Hypothalamus (tissue), 51 donors: ENCODE measurements at regions not wholly inside any gene's neighbourhood (a gene's known extent, or its start where the extent isn't known, plus 50 kb on each side); places are given as distances from the start of the nearest gene placed in this dataset.

Experiments
- DNase-seq, 51 donors: peaks; one replicate each; lab custom pipeline; 2025; lab: John Stamatoyannopoulos, UW

DNA sequence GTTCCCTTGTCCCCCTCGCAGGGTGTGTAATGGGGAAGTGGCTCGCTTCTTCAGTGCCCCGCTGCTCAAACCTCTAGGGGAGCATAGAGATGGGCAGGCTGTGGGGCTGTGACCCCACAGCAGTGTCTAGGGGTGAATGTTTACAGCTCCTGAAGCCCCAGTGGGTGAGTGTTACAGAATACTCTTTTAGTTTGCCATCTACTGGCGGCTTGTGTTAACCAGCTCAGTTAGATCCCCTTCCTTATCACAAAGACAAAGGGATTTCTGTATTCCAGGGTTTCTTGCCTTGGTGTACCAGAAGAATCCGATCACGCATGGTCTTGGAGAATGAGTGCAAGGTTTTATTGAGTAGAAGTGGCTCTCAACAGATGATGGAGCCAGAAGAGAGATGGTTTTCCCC, 108.1 kb upstream of the IQCM start:
- no peak for DNase-seq

GRCh38 chr4:149927514-149927913, 111.9 kb upstream of the IQCM start:
- no peak for DNase-seq

GRCh38 chr4:149928507-149928906, 112.9 kb upstream of the IQCM start:
- DNase-seq = no peak

DNA sequence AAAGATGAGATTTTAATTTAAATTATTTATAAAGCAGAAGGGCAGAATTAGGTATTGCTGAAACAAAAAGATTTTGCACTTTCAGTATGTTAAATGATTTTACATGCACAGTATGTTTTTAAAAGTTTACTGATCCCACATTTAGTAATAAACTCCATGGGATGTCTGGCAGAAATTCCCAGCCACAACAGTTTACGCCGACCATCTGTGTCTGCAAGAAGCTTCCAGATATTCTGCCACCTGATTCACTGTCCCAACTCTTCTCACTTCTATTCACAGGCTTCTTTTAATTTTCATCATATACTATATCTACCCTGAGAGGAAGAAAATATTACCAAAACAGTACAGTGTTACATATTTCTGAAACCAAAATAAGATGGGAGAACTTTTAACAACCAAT, 115.8 kb upstream of the IQCM start:
- DNase-seq = no peak

GRCh38 chr4:149932188-149932587, 116.5 kb upstream of the IQCM start:
- no peak for DNase-seq

- no peak for DNase-seq
Observed at GRCh38 chr4:149933120-149933519, 117.5 kb upstream of the IQCM start.

DNA sequence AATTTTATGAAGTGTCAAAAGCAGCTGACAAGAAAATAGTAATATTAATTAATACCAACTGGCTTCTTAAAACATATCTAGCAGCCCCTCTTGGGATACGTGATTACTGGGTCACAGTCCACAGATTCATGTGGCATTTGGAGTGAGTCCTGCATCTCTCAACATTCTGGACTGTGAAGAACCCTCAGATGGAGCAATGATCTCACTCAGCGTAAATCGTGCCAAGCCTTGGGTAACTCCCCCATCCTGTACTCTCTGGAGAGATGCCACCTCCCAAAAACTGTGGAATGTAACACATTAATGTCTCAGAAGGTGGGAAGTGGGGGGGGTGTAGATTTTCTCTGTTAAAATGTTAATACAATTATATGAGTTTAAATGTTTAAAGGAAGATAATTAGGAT, 118.2 kb upstream of the IQCM start:
- DNase-seq = no peak

- no peak for DNase-seq
Observed at GRCh38 chr4:149949381-149949780, 128.9 kb upstream of the DCLK2 start.

GRCh38 chr4:149951152-149951900, 126.9 kb upstream of the DCLK2 start:
- no peak for DNase-seq

- no peak for DNase-seq
Observed at GRCh38 chr4:149952101-149952500, 126.1 kb upstream of the DCLK2 start.

- no peak for DNase-seq
Observed at GRCh38 chr4:149952716-149953115, 125.5 kb upstream of the DCLK2 start.

GRCh38 chr4:149955780-149956390, 122.4 kb upstream of the DCLK2 start:
- no peak for DNase-seq

DNA sequence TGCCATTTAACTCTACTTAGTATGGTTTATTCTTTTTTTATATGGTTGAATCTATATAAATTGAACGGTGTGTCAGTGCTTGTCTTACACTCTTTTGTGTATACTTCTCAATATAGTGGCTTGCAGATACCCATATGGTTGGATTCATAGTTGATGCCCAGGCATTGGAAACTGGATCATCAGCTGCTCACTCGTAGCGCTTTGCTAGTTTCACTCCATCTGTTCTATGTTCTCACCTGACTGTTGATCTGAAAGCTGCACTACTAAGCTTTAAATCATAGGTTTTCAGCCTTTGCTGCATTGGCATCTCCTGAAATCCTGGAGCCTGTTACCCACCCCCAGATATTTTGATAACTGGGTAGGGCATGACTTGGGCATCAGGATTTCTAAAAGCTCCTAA, 121.6 kb upstream of the DCLK2 start:
- DNase-seq = no peak

DNA sequence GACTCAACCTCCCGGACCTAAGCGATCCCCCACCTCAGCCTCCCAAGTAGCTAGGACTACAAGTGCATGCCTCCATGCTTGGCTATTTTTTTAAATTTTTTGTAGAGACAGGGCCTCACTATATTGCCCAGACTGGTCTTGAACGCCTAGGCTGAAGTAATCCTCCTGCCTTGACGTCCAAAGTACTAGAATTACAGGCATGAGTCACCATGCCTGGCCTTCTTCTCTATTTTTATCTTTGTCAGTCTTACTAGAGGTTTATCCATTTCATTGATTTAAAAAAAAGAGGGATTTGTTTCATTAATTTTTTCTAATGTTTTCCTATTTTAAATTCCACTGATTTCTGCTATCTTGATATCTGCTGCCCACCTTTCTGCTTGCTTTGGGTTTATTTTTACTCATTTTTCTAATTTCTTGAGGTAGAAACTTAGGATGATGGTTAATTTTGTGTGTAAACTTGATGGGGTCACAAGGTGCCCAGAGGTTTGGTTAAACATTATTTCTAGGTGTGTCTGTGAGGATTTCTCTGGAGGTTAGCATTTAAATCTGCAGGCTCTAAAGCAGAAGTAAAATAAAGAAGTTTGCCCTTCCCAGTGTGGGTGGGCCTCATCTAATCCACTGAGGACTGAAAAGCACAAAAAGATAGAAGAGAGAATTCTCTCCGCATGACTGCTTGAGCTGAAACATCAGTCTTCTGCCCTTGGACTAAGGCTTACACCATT, 116.2 kb upstream of the DCLK2 start:
- DNase-seq = no peak

- DNase-seq = no peak
Observed at GRCh38 chr4:149964001-149964796, 114.0 kb upstream of the DCLK2 start.

GRCh38 chr4:149965206-149965605, 113.0 kb upstream of the DCLK2 start:
- no peak for DNase-seq

- no peak for DNase-seq
Observed at GRCh38 chr4:149972407-149972806, 105.8 kb upstream of the DCLK2 start.

DNA sequence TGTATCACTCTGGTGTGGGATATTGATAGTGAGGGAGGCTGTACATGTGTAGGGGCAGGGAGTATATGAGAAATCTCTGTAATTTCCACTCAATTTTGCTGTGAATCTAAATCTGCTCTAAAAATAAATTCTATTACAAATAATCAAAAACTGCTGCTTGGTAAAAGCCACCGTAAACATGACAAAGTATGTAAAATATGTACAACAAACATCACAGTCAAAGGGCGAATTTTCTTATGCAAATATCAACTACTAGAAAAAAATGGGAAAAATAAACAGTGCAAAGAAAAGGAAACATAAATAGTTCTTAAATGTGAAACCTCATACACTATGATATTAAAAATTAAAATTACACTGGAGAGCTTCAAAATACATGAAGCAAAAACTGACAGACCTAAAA, 105.1 kb upstream of the DCLK2 start:
- DNase-seq = no peak

DNA sequence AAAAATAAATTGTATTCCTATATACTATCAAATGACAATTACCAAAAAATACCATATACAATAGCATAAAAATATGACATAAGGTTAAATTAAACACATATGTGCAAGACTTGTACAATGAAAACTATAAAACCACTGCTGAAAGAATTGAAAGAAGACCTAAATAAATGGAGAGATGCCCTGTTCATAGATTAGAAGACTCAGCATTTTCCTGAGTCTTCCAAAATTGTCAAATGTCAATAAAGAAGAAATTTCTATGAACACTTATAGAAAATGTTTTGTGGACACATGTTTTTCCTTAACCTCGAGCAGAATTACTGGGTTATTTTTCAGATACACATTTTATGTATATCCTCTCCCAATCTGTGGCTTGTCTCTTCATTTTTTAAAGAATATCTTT, 103.1 kb upstream of the DCLK2 start:
- DNase-seq = no peak

GRCh38 chr4:149980121-149980682, 98.0 kb upstream of the DCLK2 start:
- no peak for DNase-seq

GRCh38 chr4:149980941-149981340, 97.3 kb upstream of the DCLK2 start:
- peak in 26 of 51 donors; percentile 1 to 47 (median 9) for DNase-seq
